ENCODE measurements at regions not wholly inside any gene's neighbourhood (a gene's known extent, or its start where the extent isn't known, plus 50 kb on each side); places are given as distances from the start of the nearest gene placed in this dataset.

DNA sequence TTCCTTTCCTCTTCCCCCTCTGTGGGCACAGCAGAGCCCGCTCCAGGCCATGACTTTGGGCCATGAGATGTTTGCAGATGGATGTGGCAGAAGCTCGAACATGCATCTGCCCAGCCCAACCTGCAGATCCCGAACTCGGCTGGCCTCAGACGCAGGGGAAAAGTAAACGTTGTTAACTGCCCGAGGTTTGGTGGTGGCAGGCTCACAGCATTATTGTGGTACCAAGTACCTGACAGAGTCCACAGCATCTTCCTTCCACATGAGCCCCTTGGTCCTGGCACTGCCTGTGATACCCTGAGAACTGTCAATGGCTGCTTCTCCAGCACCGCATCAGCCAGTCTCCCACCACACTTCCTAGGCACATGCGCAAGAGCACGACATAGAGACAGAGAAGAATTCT, 424.3 kb downstream of the OCA2 start:
- no peak for TF ChIP-seq CTCF (IDR thresholded peaks at IDR 0.05; ENCODE audit: low read depth, low read length)
- TF ChIP-seq POLR2A (IDR thresholded peaks at IDR 0.05; ENCODE audit: extremely low read depth, insufficient read length) = no peak
- TF ChIP-seq MAX (IDR thresholded peaks at IDR 0.05; ENCODE audit: low read depth, low read length) = no peak
- TF ChIP-seq MYC (IDR thresholded peaks at IDR 0.05; ENCODE audit: low read depth, low read length) = no peak

Data from NB4 (cell line).